ENCODE measurements at regions not wholly inside any gene's neighbourhood (a gene's known extent, or its start where the extent isn't known, plus 50 kb on each side); places are given as distances from the start of the nearest gene placed in this dataset.

GRCh38 chr11:29293825-29294224 lies 723.0 kb downstream of the KCNA4 start:
- POLR2A ChIA-PET, result no interaction called here
- H2AFZ ChIP-seq (ENCODE audit: insufficient read depth, low read depth, low read length, poor library complexity, severe bottlenecking), result no peak overlapping the region
- no peak for TF ChIP-seq EZH2 (IDR thresholded peaks at IDR 0.05; ENCODE audit: borderline replicate concordance, insufficient read depth, low read depth, low read length, poor library complexity, severe bottlenecking)
- TF ChIP-seq CTCF (IDR thresholded peaks at IDR 0.05), result no peak

GRCh38 chr11:29282088-29282487 lies 734.7 kb downstream of the KCNA4 start:
- Histone ChIP-seq H3K27me3 (replicated peaks in 1 of 4; ENCODE audit: control extremely low read depth in 1 of 4, control insufficient read depth in 3 of 4, insufficient read depth in 4 of 4, low read length in 3 of 4) (no peaks in the 10 kb centered on the region), H3K27ac (ENCODE audit: low read length in 2 of 2) (no peak overlapping the region), H3K79me2 (ENCODE audit: control insufficient read depth, insufficient read depth, low read length) (no peaks in the 10 kb centered on the region), H3K36me3 (replicated peaks in 1 of 2; ENCODE audit: control extremely low read depth in 1 of 2, control insufficient read depth in 1 of 2, extremely low read depth in 1 of 2, insufficient read depth in 2 of 2, low read length in 1 of 2) (no peaks in the 10 kb centered on the region), H3K9ac (ENCODE audit: low read length) (no peak overlapping the region), H2AFZ (ENCODE audit: insufficient read depth, low read depth, low read length, poor library complexity, severe bottlenecking) (no peak overlapping the region), H4K20me1 (ENCODE audit: control insufficient read depth, insufficient read depth, low read length, poor library complexity, severe bottlenecking) (no peaks in the 10 kb centered on the region), H3K4me2 (replicated peaks; ENCODE audit: low read depth, low read length, poor library complexity, severe bottlenecking) (no peak overlapping the region), H3K4me1 (ENCODE audit: control insufficient read depth in 2 of 2, insufficient read depth in 2 of 2, low read length in 2 of 2) (no peaks in the 10 kb centered on the region), H3K9me3 (ENCODE audit: control extremely low read depth in 1 of 3, control insufficient read depth in 2 of 3, insufficient read depth in 1 of 3, low read length in 2 of 3) (no peaks in the 10 kb centered on the region), H3K4me3 (ENCODE audit: control extremely low read depth in 1 of 5, extremely low read depth in 1 of 5, insufficient read depth in 1 of 5, low read depth in 2 of 5, low read length in 4 of 5) (no peak overlapping the region)
- Mint-ChIP-seq H3K9me3 (ENCODE audit: insufficient read depth) (peaks cover 4% of the 10 kb centered on the region), H3K27me3 (no peaks in the 10 kb centered on the region), H3K4me3 (no peak overlapping the region), H3K27ac (no peak overlapping the region), H3K4me1 (no peaks in the 10 kb centered on the region)
- no peak for DNase-seq
- TF ChIP-seq CTCF (IDR thresholded peaks at IDR 0.05), result no peak
- no peak for TF ChIP-seq EZH2 (IDR thresholded peaks at IDR 0.05; ENCODE audit: borderline replicate concordance, insufficient read depth, low read depth, low read length, poor library complexity, severe bottlenecking)
- ChIA-PET CTCF (no interaction called here), POLR2A (no interaction called here)
- 78% methylated on average over 2 of the region's 2 CpGs for WGBS (ENCODE audit: insufficient coverage)
- intact Hi-C loops (cut with micrococcal nuclease), result no loop called here
- ATAC-seq (ENCODE audit: low read depth), result no peak

More at GRCh38 chr11:29293825-29294224, 723.0 kb downstream of the KCNA4 start:
- Mint-ChIP-seq H3K4me1 (no peaks in the 10 kb centered on the region), H3K4me3 (no peak overlapping the region), H3K9me3 (ENCODE audit: insufficient read depth) (peaks cover 5% of the 10 kb centered on the region), H3K27me3 (no peaks in the 10 kb centered on the region), H3K27ac (no peak overlapping the region)
- H3K27ac ChIP-seq (ENCODE audit: low read length in 2 of 2), result no peak overlapping the region
- no peaks in the 10 kb centered on the region for H3K27me3 ChIP-seq (replicated peaks in 1 of 4; ENCODE audit: control extremely low read depth in 1 of 4, control insufficient read depth in 3 of 4, insufficient read depth in 4 of 4, low read length in 3 of 4)
- WGBS (ENCODE audit: insufficient coverage), result 40% methylated on average over 1 of the region's 3 CpGs
- ATAC-seq (ENCODE audit: low read depth), result no peak
- no peak overlapping the region for H3K4me3 ChIP-seq (ENCODE audit: control extremely low read depth in 1 of 5, extremely low read depth in 1 of 5, insufficient read depth in 1 of 5, low read depth in 2 of 5, low read length in 4 of 5)
- intact Hi-C loops (cut with micrococcal nuclease), result no loop called here
- CTCF ChIA-PET, result interaction anchor here (1.2 kb wide), 1 partner anchor 36 kb away, joined by 3 read pairs; no protein-coding TSS in a partner anchor
- H3K9me3 ChIP-seq (ENCODE audit: control extremely low read depth in 1 of 3, control insufficient read depth in 2 of 3, insufficient read depth in 1 of 3, low read length in 2 of 3), result peaks cover 0 to 1% (median 0%) of the 10 kb centered on the region in 3 donors
- no peak overlapping the region for H3K4me2 ChIP-seq (replicated peaks; ENCODE audit: low read depth, low read length, poor library complexity, severe bottlenecking)
- H3K36me3 ChIP-seq (replicated peaks in 1 of 2; ENCODE audit: control extremely low read depth in 1 of 2, control insufficient read depth in 1 of 2, extremely low read depth in 1 of 2, insufficient read depth in 2 of 2, low read length in 1 of 2), result no peaks in the 10 kb centered on the region
- H3K79me2 ChIP-seq (ENCODE audit: control insufficient read depth, insufficient read depth, low read length), result no peaks in the 10 kb centered on the region
- no peak overlapping the region for H3K9ac ChIP-seq (ENCODE audit: low read length)
- no peak for DNase-seq
- H3K4me1 ChIP-seq (ENCODE audit: control insufficient read depth in 2 of 2, insufficient read depth in 2 of 2, low read length in 2 of 2), result no peaks in the 10 kb centered on the region
- no peaks in the 10 kb centered on the region for H4K20me1 ChIP-seq (ENCODE audit: control insufficient read depth, insufficient read depth, low read length, poor library complexity, severe bottlenecking)

All from B cell (primary cell).